GM12872 (cell line): ENCODE measurements at regions not wholly inside any gene's neighbourhood (a gene's known extent, or its start where the extent isn't known, plus 50 kb on each side); places are given as distances from the start of the nearest gene placed in this dataset.

ENCODE experiments used
- CTCF ChIP-seq: IDR thresholded peaks from 3 replicates; pipeline ENCODE4 v1.5.1; 2011; ENCODE audit warnings: low read depth, mild to moderate bottlenecking, low read length, moderate library complexity; ENCODE audit not compliant: insufficient read depth

DNA sequence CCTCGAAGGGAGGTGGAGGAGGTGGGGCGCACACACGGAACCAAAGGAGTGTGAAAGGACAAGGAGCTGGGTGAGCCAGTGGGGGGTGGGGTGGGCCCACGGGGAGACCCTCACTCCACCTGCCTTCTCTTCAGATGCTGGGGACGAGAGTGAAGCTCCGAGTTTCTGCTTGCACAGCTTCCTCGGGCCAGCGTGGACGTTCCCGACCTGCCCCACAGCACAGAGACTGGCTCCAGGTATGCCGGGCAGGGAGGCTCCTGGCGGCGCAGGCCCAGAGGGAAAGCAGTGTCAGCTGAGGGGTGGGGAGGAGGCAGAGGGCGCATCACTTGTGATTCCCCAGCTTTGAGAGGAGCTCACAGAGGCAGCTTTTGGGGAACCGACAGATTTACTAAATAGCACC lies 98.5 kb upstream of the RPS6KA2 start:
- no peak for TF ChIP-seq CTCF

DNA sequence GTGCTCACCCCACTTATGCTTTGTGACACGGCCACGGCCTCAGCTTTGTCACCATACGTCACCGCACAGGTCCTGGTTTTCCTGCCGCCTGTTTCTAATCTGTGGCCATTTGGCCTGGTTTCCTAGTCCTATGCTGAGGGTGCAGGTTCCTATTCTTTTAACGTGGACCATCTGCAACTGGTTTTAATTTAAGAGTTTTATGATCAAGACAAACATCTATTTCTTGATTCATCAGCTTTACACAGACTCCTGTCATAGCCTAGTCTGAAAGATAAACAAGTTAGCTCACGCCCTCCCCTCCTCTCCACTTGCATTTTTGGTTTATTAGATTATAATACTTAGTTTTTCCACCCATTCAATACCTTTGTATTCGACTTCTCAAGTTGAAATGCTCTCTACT lies 97.5 kb upstream of the RPS6KA2 start:
- no peak for TF ChIP-seq CTCF

GRCh38 chr6:166722785-166723184 lies 95.7 kb upstream of the RPS6KA2 start:
- TF ChIP-seq CTCF = no peak

DNA sequence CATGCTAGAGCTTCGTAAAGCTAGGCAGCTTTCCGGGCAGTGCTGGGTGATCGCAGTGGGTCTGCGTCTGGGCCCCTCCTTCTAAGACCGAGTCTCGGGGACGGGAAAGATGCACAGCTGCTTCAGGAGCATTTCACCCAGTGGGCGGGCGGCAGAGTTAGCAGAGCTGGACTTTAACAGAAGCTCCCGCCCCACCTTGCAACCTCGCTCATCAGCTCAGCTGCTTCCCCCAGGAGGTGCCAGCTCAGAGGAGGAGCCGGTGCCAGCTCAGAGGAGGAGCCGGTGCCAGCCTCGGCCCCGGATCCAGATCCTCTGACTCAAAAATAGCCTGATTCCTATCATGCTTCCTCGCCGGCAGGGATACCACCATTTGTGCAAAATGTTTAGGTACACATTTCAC lies 94.5 kb upstream of the RPS6KA2 start:
- TF ChIP-seq CTCF = no peak

DNA sequence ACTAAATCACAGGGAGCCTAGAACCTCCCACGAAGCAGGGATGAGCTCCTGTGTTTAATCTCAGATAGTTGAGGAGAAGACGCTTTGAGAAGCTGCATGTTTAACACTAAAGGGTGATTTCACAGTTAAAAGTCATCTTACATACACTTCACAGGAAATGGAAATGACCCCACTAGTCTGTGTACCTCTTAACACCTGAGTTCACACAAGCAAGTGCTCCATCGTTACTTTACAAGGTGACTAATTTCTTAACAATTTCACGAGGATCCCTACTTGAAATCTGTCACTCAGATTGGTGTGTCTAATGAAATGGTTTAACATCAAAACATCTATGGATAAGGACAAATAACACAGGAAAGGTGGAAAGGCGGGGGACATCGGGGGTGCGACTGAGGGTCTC lies 93.8 kb upstream of the RPS6KA2 start:
- no peak for TF ChIP-seq CTCF

DNA sequence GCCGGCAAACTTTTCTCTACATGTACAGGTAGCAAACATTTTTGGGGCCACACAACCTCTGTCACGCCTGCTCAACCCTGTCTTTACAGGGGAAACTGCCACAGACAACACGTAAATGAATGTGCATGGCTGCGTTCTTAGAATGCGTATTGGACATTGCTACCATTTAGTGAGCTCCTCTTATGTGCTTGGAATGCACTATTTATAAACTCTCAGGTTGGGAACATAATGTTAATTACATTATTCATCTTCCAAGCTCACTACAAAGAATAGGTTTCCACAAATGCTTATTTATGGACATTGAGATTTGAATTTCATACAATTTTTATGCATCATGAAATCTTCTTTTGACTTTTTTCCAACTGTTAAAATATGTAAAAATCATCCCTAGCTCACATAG lies 92.0 kb upstream of the RPS6KA2 start:
- no peak for TF ChIP-seq CTCF

DNA sequence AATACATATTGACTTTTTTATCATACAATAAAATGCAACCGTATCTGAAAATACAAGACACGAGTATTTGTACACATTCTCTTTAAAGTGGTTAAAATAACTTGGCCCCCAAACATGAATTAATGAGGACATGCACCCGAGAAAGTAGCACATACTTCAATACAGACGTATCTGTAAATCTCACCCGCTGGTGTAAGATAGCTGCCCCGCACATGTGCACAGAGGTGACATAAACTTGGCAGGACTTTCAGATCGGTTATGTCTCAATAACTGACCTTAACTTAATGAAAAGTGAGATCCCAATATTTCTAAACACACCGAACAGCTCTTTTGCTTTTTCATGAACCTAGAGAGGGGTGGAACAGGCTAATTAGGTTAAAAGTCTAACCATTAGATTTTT lies 91.5 kb upstream of the RPS6KA2 start:
- TF ChIP-seq CTCF = no peak

DNA sequence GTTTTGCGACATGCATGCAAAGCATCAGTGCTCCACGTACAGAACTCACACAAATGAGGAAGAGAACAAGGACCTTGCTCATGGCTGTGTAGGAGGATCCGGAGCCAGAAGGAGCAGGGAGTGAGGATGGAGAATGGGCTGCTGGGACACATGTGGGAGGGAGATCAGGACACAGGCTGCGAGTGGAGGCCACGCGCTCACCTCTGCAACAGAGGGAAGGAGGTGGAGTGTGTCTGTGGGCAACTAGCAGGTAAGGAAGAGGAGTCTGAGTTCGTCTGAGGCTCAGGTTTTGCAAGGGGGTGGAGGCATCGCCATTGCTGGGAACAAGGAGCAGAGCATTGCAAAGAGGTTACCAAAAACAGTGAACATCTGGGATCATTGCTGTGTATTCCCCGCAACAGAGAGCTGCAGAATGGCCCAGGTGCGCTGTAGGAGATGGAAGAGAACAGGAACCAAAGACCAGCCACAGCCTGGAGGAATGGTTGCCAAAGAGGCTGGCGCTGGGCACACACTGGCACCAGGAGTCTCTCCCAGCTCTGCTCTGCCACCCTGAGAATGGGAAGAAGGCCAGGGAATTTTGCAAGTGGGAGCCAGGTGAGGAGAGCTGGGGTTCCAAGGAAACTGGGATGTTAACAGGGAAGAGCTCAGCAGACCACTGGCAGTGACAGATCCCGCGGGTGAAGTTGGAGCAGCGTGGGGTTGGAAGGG lies 90.0 kb upstream of the RPS6KA2 start:
- no peak for TF ChIP-seq CTCF
